ENCODE measurements at regions not wholly inside any gene's neighbourhood (a gene's known extent, or its start where the extent isn't known, plus 50 kb on each side); places are given as distances from the start of the nearest gene placed in this dataset.

DNA sequence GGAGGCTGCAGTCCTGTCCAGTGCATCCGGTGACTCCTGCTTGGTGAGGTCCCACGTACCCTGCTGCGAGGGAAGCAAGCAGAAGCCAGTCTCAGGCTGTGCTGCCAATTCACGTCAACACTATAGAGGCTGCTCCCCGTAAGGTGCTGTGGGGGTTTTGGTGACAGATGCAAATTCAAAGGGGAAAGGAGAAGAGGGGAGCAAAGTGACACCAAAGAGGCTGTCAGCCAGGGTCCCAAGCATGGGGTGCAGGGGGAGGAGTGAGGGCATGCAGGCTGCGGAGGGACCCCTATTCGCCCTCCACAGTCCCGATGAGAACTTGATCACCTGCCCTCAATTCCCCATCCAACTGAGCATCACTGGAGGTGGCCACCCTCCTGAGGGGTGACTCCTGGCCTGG lies 179.4 kb upstream of the HS6ST1 start:
- H3K27me3 ChIP-seq (replicated peaks; ENCODE audit: insufficient read depth), result no peaks in the 10 kb centered on the region
- WGBS, result 93% methylated on average over 8 of the region's 8 CpGs
- intact Hi-C loops (cut with DNase I), result no loop called here
- no peaks in the 10 kb centered on the region for H3K9me3 ChIP-seq
- H3K4me1 ChIP-seq (replicated peaks), result no peaks in the 10 kb centered on the region
- H3K27ac ChIP-seq, result no peak overlapping the region
- no peak overlapping the region for H3K4me3 ChIP-seq
- TF ChIP-seq, protein P1, sequence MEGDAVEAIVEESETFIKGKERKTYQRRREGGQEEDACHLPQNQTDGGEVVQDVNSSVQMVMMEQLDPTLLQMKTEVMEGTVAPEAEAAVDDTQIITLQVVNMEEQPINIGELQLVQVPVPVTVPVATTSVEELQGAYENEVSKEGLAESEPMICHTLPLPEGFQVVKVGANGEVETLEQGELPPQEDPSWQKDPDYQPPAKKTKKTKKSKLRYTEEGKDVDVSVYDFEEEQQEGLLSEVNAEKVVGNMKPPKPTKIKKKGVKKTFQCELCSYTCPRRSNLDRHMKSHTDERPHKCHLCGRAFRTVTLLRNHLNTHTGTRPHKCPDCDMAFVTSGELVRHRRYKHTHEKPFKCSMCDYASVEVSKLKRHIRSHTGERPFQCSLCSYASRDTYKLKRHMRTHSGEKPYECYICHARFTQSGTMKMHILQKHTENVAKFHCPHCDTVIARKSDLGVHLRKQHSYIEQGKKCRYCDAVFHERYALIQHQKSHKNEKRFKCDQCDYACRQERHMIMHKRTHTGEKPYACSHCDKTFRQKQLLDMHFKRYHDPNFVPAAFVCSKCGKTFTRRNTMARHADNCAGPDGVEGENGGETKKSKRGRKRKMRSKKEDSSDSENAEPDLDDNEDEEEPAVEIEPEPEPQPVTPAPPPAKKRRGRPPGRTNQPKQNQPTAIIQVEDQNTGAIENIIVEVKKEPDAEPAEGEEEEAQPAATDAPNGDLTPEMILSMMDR (IDR thresholded peaks at IDR 0.05), result no peak
- TF ChIP-seq POLR2AphosphoS5 (IDR thresholded peaks at IDR 0.05), result no peak
- no peak for TF ChIP-seq POLR2A (IDR thresholded peaks at IDR 0.05)
- no peaks in the 10 kb centered on the region for H3K36me3 ChIP-seq
- no peak for DNase-seq (ENCODE audit: low spot score)

DNA sequence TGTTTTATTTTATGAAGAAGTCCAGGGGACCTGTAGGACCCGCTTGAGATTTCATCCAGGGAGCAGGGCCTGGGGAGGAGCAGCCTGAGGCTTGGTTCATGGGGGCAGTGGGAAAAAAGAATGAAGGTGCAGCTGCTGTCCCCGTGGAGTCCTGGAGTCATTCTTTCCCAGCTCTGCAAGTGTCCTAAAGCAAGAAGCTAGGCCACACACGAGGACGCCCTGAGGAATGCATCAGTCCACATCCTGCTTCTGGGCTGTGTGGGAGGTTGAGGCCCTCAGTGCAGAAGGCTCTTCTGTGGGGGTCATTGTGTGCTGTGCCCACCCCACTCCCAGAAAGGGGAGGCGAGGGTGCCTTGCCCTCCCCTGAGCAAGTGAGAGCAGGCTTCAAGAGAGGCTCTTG lies 179.9 kb upstream of the HS6ST1 start:
- Histone ChIP-seq H3K4me3 (no peak overlapping the region), H3K4me1 (replicated peaks) (no peaks in the 10 kb centered on the region), H3K27ac (no peak overlapping the region), H3K36me3 (no peaks in the 10 kb centered on the region), H3K9me3 (no peaks in the 10 kb centered on the region), H3K27me3 (replicated peaks; ENCODE audit: insufficient read depth) (no peaks in the 10 kb centered on the region)
- intact Hi-C loops (cut with DNase I), result no loop called here
- DNase-seq (ENCODE audit: low spot score), result no peak
- TF ChIP-seq POLR2A (IDR thresholded peaks at IDR 0.05) (no peak), POLR2AphosphoS5 (IDR thresholded peaks at IDR 0.05) (no peak)
- TF ChIP-seq, protein P1 (IDR thresholded peaks at IDR 0.05), result no peak
- WGBS, result 84% methylated on average over 5 of the region's 5 CpGs

DNA sequence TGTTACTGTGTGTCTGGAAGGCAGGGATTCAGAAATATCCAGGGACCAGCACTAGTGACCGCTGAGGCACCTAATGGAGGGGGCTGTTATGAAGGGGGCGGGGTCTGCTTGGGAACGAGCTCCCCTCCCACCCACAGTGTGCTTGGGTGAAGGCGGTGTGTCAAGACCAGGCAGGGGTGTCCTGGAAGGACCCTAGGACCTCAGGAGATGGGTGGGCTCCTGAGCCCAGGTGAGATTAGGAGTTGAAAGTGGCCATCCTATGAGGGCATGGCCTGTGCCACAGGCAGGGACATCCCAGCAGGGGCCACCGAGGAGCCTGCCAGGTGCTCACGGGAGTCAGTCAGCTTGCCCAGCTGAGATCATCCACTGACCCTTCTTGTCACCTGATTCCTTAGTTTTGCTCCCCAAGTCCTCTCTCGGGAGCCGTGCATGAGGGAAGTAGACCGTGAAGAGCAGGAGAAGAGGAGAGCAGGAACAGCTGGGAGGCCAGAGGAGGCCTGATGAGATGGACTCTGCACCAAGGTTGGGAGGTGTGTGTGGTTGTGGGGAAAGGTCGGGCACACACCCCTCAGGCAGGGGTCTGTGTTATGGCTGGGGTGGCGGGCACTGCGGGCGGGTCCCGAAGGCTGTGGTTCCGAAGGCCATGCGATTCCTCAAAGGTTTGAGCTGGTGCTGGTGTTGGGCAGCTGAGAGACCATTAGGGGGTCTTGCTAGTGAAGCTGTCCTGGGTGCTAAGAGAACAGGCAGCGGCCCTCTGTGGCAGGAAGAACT lies 180.9 kb upstream of the HS6ST1 start:
- 95% methylated on average over 17 of the region's 17 CpGs for WGBS
- Histone ChIP-seq H3K4me1 (replicated peaks) (no peaks in the 10 kb centered on the region), H3K9me3 (no peaks in the 10 kb centered on the region), H3K36me3 (no peaks in the 10 kb centered on the region), H3K27me3 (replicated peaks; ENCODE audit: insufficient read depth) (no peaks in the 10 kb centered on the region), H3K4me3 (no peak overlapping the region), H3K27ac (no peak overlapping the region)
- DNase-seq (ENCODE audit: low spot score), result no peak
- intact Hi-C loops (cut with DNase I), result no loop called here
- TF ChIP-seq POLR2AphosphoS5 (IDR thresholded peaks at IDR 0.05) (no peak), POLR2A (IDR thresholded peaks at IDR 0.05) (no peak)

DNA sequence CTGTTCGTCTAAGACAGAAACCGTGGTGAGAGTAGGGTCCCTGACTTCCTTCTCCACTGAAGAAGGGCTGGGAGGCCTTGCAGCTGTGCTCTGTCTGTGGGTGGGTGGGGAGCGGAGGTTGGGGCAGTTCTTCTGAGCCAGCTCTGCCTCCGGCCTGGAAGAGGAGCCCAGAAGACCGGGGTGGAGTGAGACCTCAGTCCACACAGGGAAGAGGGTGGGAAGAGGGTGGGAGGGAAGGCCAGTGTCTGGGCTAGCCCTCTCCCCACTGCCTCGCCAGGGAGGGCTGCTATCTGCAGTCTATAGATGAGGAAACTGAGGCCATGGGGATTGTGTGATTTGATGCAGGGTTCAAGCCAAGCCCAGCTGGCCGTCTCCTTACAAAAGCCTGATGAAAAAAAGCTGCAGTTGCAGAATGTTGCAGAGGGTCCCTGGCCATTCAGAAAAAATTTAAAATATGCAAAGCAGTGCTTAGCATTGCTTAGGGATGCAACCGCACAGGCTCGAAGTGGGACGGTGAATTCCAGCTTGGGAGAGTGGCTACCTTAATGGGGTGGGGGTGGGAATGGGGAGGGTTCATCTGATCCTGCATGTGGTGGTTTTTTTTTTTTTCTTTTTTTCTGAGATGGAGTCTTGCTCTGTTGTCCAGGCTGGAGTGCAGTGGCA lies 181.6 kb upstream of the HS6ST1 start:
- TF ChIP-seq POLR2A (IDR thresholded peaks at IDR 0.05) (no peak), POLR2AphosphoS5 (IDR thresholded peaks at IDR 0.05) (no peak)
- TF ChIP-seq, protein P1 (IDR thresholded peaks at IDR 0.05), result no peak

DNA sequence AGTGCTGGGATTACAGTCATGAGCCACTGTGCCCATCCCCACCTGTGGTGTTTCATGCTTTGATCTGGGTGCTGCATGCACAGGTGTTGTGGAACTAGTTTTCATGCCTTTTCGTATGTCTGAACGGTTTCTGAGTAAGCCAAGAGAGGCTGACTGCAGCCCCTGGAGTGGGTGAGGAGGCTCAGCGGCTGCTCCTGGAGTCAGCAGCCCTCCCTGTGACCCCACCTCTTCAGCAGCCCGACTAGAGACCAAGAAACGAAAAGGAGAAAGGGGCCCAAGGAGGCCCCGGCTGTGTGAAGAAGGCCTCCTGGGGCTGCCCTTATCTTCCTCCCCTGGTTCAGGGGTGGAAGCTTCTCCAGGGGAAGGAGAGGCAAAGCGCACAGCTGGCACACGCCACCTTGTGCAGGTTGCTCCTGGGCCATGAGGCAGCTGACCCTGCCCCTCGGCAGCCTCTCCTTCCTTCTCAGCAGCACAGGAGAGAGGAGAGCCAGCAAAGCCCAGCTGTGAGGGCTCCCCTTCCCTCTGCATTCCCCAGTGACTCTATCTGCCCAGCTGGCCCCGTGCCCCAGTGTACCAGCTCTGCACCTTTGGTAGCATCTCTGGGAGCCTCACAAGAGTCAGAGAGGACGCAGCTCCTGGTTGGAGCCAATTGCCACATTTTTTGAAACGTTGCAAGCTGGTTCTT lies 182.5 kb upstream of the HS6ST1 start:
- Histone ChIP-seq H3K9me3 (no peaks in the 10 kb centered on the region), H3K36me3 (no peaks in the 10 kb centered on the region), H3K4me3 (no peak overlapping the region), H3K4me1 (replicated peaks) (no peaks in the 10 kb centered on the region), H3K27ac (no peak overlapping the region), H3K27me3 (replicated peaks; ENCODE audit: insufficient read depth) (no peaks in the 10 kb centered on the region)
- no peak for DNase-seq (ENCODE audit: low spot score)
- intact Hi-C loops (cut with DNase I), result no loop called here
- 90% methylated on average over 12 of the region's 12 CpGs for WGBS
- TF ChIP-seq POLR2A (IDR thresholded peaks at IDR 0.05) (no peak), POLR2AphosphoS5 (IDR thresholded peaks at IDR 0.05) (no peak)
- TF ChIP-seq, protein P1 (IDR thresholded peaks at IDR 0.05), result no peak

More for the DNA sequence above, 181.6 kb upstream of the HS6ST1 start:
- Histone ChIP-seq H3K9me3 (no peaks in the 10 kb centered on the region), H3K27ac (no peak overlapping the region), H3K4me3 (no peak overlapping the region), H3K27me3 (replicated peaks; ENCODE audit: insufficient read depth) (no peaks in the 10 kb centered on the region), H3K4me1 (replicated peaks) (no peaks in the 10 kb centered on the region), H3K36me3 (no peaks in the 10 kb centered on the region)
- WGBS, result 74% methylated on average over 10 of the region's 10 CpGs
- no peak for DNase-seq (ENCODE audit: low spot score)
- intact Hi-C loops (cut with DNase I), result no loop called here

All from prostate gland (tissue), 2 donors.